D721Med (cell line): ENCODE measurements at regions not wholly inside any gene's neighbourhood (a gene's known extent, or its start where the extent isn't known, plus 50 kb on each side); places are given as distances from the start of the nearest gene placed in this dataset.

Experiments used
- DNase-seq: peaks from one replicate; pipeline ENCODE4 v3.0.0; 2011; ENCODE audit warnings: low spot score; ENCODE audit not compliant: insufficient read length
- FAIRE-seq: peaks from 2 replicates; lab custom pipeline; 2011; peaks lifted over from hg19 to GRCh38; lab: Jason Lieb, UNC
- CTCF ChIP-seq: IDR thresholded peaks from 2 replicates; pipeline ENCODE4 v1.5.1; 2012; ENCODE audit warnings: mild to moderate bottlenecking, control low read depth; ENCODE audit not compliant: insufficient read depth; ENCODE audit errors: missing control alignments

- FAIRE-seq = no peak
- no peak for TF ChIP-seq CTCF
- DNase-seq = no peak
Observed at GRCh38 chr2:38509947-38510326, 92.8 kb downstream of the HNRNPLL start.

GRCh38 chr2:38509314-38509946 is 93.3 kb downstream of the HNRNPLL start:
- FAIRE-seq (peak; percentile 95), DNase-seq (peak; percentile 27)
- TF ChIP-seq CTCF = no peak

GRCh38 chr2:38508311-38509039 is 94.3 kb downstream of the HNRNPLL start:
- TF ChIP-seq CTCF = peak; percentile 68
- peak; percentile 37 for DNase-seq
- FAIRE-seq = no peak

- FAIRE-seq (no peak), DNase-seq (no peak)
- TF ChIP-seq CTCF = no peak
Observed at GRCh38 chr2:38507712-38508111, 95.0 kb downstream of the HNRNPLL start.

- no peak for TF ChIP-seq CTCF
- no peak for FAIRE-seq
- no peak for DNase-seq
Observed at GRCh38 chr2:38505779-38506178, 96.9 kb downstream of the HNRNPLL start.

GRCh38 chr2:38504169-38504568 is 98.6 kb downstream of the HNRNPLL start:
- TF ChIP-seq CTCF = no peak
- DNase-seq (no peak), FAIRE-seq (no peak)

- no peak for DNase-seq
- FAIRE-seq = no peak
- no peak for TF ChIP-seq CTCF
Observed at GRCh38 chr2:38502107-38502506, 100.6 kb downstream of the HNRNPLL start.
